ENCODE measurements at regions not wholly inside any gene's neighbourhood (a gene's known extent, or its start where the extent isn't known, plus 50 kb on each side); places are given as distances from the start of the nearest gene placed in this dataset.
"Not testable (repeated sequence)": the region's sequence is repeated elsewhere in the genome, so short reads cannot be mapped to it uniquely, and the experiment has no call there.

DNA sequence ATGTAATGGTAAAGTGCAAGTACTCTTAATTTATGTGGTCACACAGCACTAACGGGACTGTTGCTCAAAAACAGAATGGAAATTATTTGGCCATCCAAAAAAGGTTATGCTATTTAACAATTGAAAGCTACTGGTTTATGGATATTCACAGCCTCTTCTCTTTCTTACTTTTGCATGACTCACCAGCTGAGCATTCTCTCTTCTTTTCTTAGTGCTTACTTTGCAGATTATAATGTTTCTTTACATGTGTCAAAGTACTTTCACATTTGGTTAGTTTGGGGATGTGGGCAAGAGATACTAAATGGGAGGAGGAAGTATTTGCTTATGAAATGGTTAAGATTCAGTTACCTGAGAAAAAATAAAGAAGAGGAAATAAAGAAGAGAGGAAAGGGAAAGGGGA, 610.5 kb downstream of the HTR1B start:
- H3K4me3 ChIP-seq (ENCODE audit: low read depth, low read length): no peak overlapping the region
- peak; percentile 68 for DNase-seq (ENCODE audit: low read depth)
- TF ChIP-seq, protein P1, sequence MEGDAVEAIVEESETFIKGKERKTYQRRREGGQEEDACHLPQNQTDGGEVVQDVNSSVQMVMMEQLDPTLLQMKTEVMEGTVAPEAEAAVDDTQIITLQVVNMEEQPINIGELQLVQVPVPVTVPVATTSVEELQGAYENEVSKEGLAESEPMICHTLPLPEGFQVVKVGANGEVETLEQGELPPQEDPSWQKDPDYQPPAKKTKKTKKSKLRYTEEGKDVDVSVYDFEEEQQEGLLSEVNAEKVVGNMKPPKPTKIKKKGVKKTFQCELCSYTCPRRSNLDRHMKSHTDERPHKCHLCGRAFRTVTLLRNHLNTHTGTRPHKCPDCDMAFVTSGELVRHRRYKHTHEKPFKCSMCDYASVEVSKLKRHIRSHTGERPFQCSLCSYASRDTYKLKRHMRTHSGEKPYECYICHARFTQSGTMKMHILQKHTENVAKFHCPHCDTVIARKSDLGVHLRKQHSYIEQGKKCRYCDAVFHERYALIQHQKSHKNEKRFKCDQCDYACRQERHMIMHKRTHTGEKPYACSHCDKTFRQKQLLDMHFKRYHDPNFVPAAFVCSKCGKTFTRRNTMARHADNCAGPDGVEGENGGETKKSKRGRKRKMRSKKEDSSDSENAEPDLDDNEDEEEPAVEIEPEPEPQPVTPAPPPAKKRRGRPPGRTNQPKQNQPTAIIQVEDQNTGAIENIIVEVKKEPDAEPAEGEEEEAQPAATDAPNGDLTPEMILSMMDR (conservative IDR thresholded peaks at IDR 0.05; ENCODE audit: low read depth, low read length): no peak

GRCh38 chr6:76849274-76849970, 613.9 kb downstream of the HTR1B start:
- not testable (repeated sequence) for H3K4me3 ChIP-seq (ENCODE audit: low read depth, low read length)
- peak; percentile 10 for DNase-seq (ENCODE audit: low read depth)

DNA sequence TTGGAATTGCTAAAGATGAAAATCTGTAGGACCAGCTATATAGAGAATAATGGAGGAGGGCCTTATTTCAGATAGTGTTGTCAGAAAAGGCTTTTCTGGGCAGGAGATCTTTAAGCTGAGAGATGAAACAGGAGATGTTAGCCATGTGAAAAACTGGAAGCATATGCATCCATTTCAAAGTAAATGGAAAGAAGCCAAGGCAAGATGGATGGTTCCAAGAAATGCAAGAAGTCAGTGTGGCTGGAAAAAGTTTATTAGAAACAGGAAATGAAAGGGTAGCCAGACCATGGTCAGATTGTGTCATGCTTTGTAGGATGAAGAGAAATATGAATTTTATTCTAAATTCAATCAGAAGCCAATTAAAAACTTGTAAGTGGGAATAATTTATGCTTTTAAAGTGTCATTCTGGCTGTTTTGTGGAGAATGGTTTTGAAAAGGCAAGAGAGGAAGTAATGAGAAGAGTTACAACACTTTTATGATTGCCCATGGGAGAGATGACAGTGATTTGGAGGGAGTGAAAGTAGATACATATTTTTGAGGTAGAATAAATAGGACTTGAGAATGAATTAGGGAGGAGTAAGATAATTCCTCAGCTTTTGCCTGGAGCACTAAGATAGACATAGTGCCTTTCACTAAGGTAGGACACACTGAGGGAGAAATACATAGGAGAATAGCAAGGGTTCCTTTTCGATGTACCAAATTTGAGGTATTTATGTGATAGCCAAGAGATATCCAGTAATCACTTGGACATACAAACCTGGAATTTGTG, 620.1 kb downstream of the HTR1B start:
- no peak overlapping the region for H3K4me3 ChIP-seq (ENCODE audit: low read depth, low read length)
- TF ChIP-seq, protein P1 (conservative IDR thresholded peaks at IDR 0.05; ENCODE audit: low read depth, low read length): no peak
- peak; percentile 15 for DNase-seq (ENCODE audit: low read depth)

DNA sequence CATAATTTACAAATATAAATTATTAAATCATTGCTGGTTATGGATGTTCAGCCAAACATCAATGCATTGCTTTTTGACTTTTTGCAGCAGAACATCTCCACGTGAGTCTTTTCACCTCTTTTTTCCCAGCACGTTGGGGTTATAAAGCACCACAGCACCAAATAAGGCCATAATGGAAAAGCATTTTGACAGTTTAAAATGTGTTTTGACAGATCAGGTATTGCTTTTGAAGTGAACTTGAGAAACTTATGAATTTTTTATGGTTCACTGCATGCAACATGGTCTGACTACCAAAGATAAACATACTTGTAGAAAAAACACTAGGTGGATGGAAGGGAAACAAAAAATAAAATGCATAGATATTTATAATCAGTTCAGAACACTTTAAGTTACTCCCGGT, 622.4 kb downstream of the HTR1B start:
- H3K4me3 ChIP-seq (ENCODE audit: low read depth, low read length): no peak overlapping the region
- TF ChIP-seq, protein P1 (conservative IDR thresholded peaks at IDR 0.05; ENCODE audit: low read depth, low read length): no peak

GRCh38 chr6:76840041-76840745, 623.1 kb downstream of the HTR1B start:
- H3K4me3 ChIP-seq (ENCODE audit: low read depth, low read length): no peak overlapping the region
- TF ChIP-seq, protein P1 (conservative IDR thresholded peaks at IDR 0.05; ENCODE audit: low read depth, low read length): no peak
- DNase-seq (ENCODE audit: low read depth): no peak

More for the DNA sequence above, 622.4 kb downstream of the HTR1B start:
- DNase-seq (ENCODE audit: low read depth): no peak

DNA sequence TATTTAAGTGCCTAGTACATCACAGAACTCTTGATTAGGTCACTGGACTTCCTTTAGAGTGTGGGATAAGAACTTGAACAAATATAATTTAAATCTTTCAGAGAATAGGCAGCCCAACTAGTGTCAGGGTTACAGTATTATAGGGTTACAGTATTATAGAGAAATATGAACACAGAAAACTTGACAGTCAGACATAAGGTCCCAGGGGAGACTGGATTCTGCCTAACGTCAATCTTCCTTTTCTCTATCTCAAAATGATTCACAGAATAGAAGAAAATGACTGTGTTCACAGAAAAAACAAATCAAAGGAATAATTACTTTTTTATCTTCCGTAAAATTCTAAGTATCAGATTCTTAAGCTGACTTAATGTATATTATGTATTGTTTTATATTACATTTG, 623.8 kb downstream of the HTR1B start:
- no peak overlapping the region for H3K4me3 ChIP-seq (ENCODE audit: low read depth, low read length)
- TF ChIP-seq, protein P1 (conservative IDR thresholded peaks at IDR 0.05; ENCODE audit: low read depth, low read length): no peak
- DNase-seq (ENCODE audit: low read depth): no peak

GRCh38 chr6:76837564-76837963, 625.7 kb downstream of the HTR1B start:
- no peak overlapping the region for H3K4me3 ChIP-seq (ENCODE audit: low read depth, low read length)
- TF ChIP-seq, protein P1 (conservative IDR thresholded peaks at IDR 0.05; ENCODE audit: low read depth, low read length): no peak
- no peak for DNase-seq (ENCODE audit: low read depth)
